H9 (cell line): ENCODE measurements at regions not wholly inside any gene's neighbourhood (a gene's known extent, or its start where the extent isn't known, plus 50 kb on each side); places are given as distances from the start of the nearest gene placed in this dataset.

Experiments
- DNase-seq: peaks from one replicate; pipeline ENCODE4 v3.0.0-alpha.2; 2017
- H2AFZ ChIP-seq: one replicate; pipeline ENCODE4 v1.6.1; 2013; ENCODE audit warnings: mild to moderate bottlenecking, low read length, control low read depth, moderate library complexity
- H2AK5ac ChIP-seq: 2 replicates; pipeline ENCODE4 v1.6.1; 2013; ENCODE audit warnings: low read length, control low read depth, mixed read lengths; ENCODE audit not compliant: insufficient read length
- H2BK120ac ChIP-seq: one replicate; pipeline ENCODE4 v1.6.1; 2013; ENCODE audit warnings: low read depth, mild to moderate bottlenecking, low read length, control low read depth, inconsistent platforms; ENCODE audit not compliant: poor library complexity, severe bottlenecking
- H2BK12ac ChIP-seq: 2 replicates; pipeline ENCODE4 v1.6.1; 2013; ENCODE audit warnings: low read length, control low read depth, mixed read lengths, low read depth; ENCODE audit not compliant: insufficient read length
- H2BK15ac ChIP-seq: 2 replicates; pipeline ENCODE4 v1.6.1; 2013; ENCODE audit warnings: low read depth, low read length, control low read depth
- H2BK20ac ChIP-seq: one replicate; pipeline ENCODE4 v1.6.1; 2013; ENCODE audit warnings: low read depth, mild to moderate bottlenecking, low read length, control low read depth, inconsistent platforms; ENCODE audit not compliant: poor library complexity, severe bottlenecking
- H2BK5ac ChIP-seq: 2 replicates; pipeline ENCODE4 v1.6.1; 2013; ENCODE audit warnings: low read length, control low read depth, mixed read lengths; ENCODE audit not compliant: insufficient read length
- H3K14ac ChIP-seq: 2 replicates; pipeline ENCODE4 v1.6.1; 2013; ENCODE audit warnings: low read length, control low read depth; ENCODE audit not compliant: insufficient read depth
- H3K18ac ChIP-seq: 2 replicates; pipeline ENCODE4 v1.6.1; 2013; ENCODE audit warnings: low read depth, mild to moderate bottlenecking, mixed read lengths, low read length, control low read depth; ENCODE audit not compliant: insufficient read length
- H3K23ac ChIP-seq: 2 replicates; pipeline ENCODE4 v1.6.1; 2013; ENCODE audit warnings: low read length, control low read depth, mixed read lengths, low read depth; ENCODE audit not compliant: insufficient read length
- H3K23me2 ChIP-seq: 2 replicates; pipeline ENCODE4 v1.6.1; 2013; ENCODE audit warnings: low read depth, mild to moderate bottlenecking, mixed read lengths, low read length, control low read depth; ENCODE audit not compliant: insufficient read length, poor library complexity, severe bottlenecking
- H3K27ac ChIP-seq: 2 replicates; pipeline ENCODE4 v1.5.1; 2013; ENCODE audit warnings: low read length, control low read depth, mixed read lengths, low read depth; ENCODE audit not compliant: insufficient read length
- H3K27me3 ChIP-seq: 2 replicates; pipeline ENCODE4 v1.6.1; 2013; ENCODE audit warnings: low read length, control low read depth, inconsistent platforms; ENCODE audit not compliant: insufficient read depth
- H3K4ac ChIP-seq: 2 replicates; pipeline ENCODE4 v1.6.1; 2013; ENCODE audit warnings: low read depth, mild to moderate bottlenecking, control low read depth, inconsistent platforms, low read length, moderate library complexity
- H3K4me1 ChIP-seq: 2 replicates; pipeline ENCODE4 v1.6.1; 2013; ENCODE audit warnings: low read length, control low read depth, inconsistent platforms; ENCODE audit not compliant: insufficient read depth
- H3K4me2 ChIP-seq: 2 replicates; pipeline ENCODE4 v1.6.1; 2013; ENCODE audit warnings: low read length, control low read depth, mixed read lengths; ENCODE audit not compliant: insufficient read length, insufficient read depth
- H3K56ac ChIP-seq: 2 replicates; pipeline ENCODE4 v1.6.1; 2013; ENCODE audit warnings: low read depth, mild to moderate bottlenecking, mixed read lengths, low read length, control low read depth; ENCODE audit not compliant: insufficient read length
- H3K79me1 ChIP-seq: 2 replicates; pipeline ENCODE4 v1.6.1; 2013; ENCODE audit warnings: low read depth, mild to moderate bottlenecking, moderate library complexity, low read length, control low read depth, inconsistent platforms; ENCODE audit not compliant: insufficient read depth, poor library complexity, severe bottlenecking
- H3K79me2 ChIP-seq: 2 replicates; pipeline ENCODE4 v1.6.1; 2013; ENCODE audit warnings: low read length, control low read depth, inconsistent platforms; ENCODE audit not compliant: insufficient read depth
- H3K9ac ChIP-seq: 2 replicates; pipeline ENCODE4 v1.6.1; 2013; ENCODE audit warnings: low read length, control low read depth, mixed read lengths; ENCODE audit not compliant: insufficient read length; ENCODE audit errors: extremely low read depth
- H3K9me3 ChIP-seq: one replicate; pipeline ENCODE4 v1.6.1; 2013; ENCODE audit warnings: low read depth, low read length, inconsistent platforms; ENCODE audit not compliant: control insufficient read depth
- H3T11ph ChIP-seq: one replicate; pipeline ENCODE4 v1.6.1; 2013; ENCODE audit warnings: mild to moderate bottlenecking, low read length, control low read depth, inconsistent platforms
- H4K20me1 ChIP-seq: one replicate; pipeline ENCODE4 v1.6.1; 2013; ENCODE audit not compliant: control insufficient read depth, insufficient read length, insufficient read depth
- H4K5ac ChIP-seq: 2 replicates; pipeline ENCODE4 v1.6.1; 2013; ENCODE audit warnings: low read depth, mild to moderate bottlenecking, mixed read lengths, low read length, control low read depth; ENCODE audit not compliant: insufficient read length
- H4K8ac ChIP-seq: replicated peaks from 2 replicates; pipeline ENCODE4 v1.6.1; 2013; ENCODE audit warnings: low read length, control low read depth, mixed read lengths, low read depth; ENCODE audit not compliant: insufficient read length
- H4K91ac ChIP-seq: 2 replicates; pipeline ENCODE4 v1.6.1; 2013; ENCODE audit warnings: low read depth, mild to moderate bottlenecking, moderate library complexity, mixed read lengths, low read length, control low read depth; ENCODE audit not compliant: insufficient read length
- H3K27ac Mint-ChIP-seq, 3 experiments: 2 replicates in 2 of 3; 3 replicates in 1 of 3; pipeline ENCODE4 v1.8.0; 2020 to 2021; ENCODE audit warnings: mixed read lengths in 3 of 3, mild to moderate bottlenecking in 1 of 3, moderate library complexity in 1 of 3
- H3K27me3 Mint-ChIP-seq: 2 replicates; pipeline ENCODE4 v1.8.0; 2021; ENCODE audit warnings: low read depth, mild to moderate bottlenecking, moderate library complexity, mixed read lengths
- H3K36me3 Mint-ChIP-seq, 3 experiments: 2 replicates in 2 of 3; 3 replicates in 1 of 3; pipeline ENCODE4 v1.8.0; 2020 to 2021; ENCODE audit warnings: low read depth in 3 of 3, mixed read lengths in 3 of 3; ENCODE audit not compliant: insufficient read depth in 1 of 3
- H3K4me1 Mint-ChIP-seq, 2 experiments: 2 replicates each; pipeline ENCODE4 v1.8.0; 2020; ENCODE audit warnings: mixed read lengths in 2 of 2
- H3K4me3 Mint-ChIP-seq, 2 experiments: 2 replicates in 1 of 2; 3 replicates in 1 of 2; pipeline ENCODE4 v1.8.0; 2020 to 2021; ENCODE audit warnings: mild to moderate bottlenecking in 2 of 2, mixed read lengths in 2 of 2, moderate library complexity in 1 of 2
- H3K9me3 Mint-ChIP-seq, 2 experiments: 2 replicates in 1 of 2; 3 replicates in 1 of 2; pipeline ENCODE4 v1.8.0; 2020; ENCODE audit warnings: mild to moderate bottlenecking in 2 of 2, mixed read lengths in 2 of 2, moderate library complexity in 1 of 2
- CTCF ChIP-seq: fragments of 200-600 bp; sonication (generic); conservative IDR thresholded peaks from 3 replicates; pipeline ENCODE4 v1.8.0; 2021; ENCODE audit warnings: antibody characterized with exemption, mild to moderate bottlenecking
- WGBS: extraction: QIAGEN DNeasy Blood & Tissue Kit; methylation state at CpG from one replicate; pipeline ENCODE4 v1.1.7; 2013; ENCODE audit warnings: missing lambda C conversion rate, low lambda C conversion rate, mixed read lengths; ENCODE audit not compliant: insufficient read length; ENCODE audit errors: extremely low coverage; 5-methylcytosine and 5-hydroxymethylcytosine counted together

- no peak overlapping the region for H3K23ac ChIP-seq
- H3K23me2 ChIP-seq = no peaks in the 10 kb centered on the region
- TF ChIP-seq CTCF = no peak
- H3K14ac ChIP-seq = no peak overlapping the region
- no peak overlapping the region for H4K91ac ChIP-seq
- no peak overlapping the region for H2BK5ac ChIP-seq
- H3K27ac Mint-ChIP-seq = no peak overlapping the region
- DNase-seq = no peak
- H3K4me1 Mint-ChIP-seq = 0 out of 4 replicates have a peak, but pooled peaks cover 0 to 3% of the 10 kb centered on the region in 2 experiments
- H4K5ac ChIP-seq = no peak overlapping the region
- H3K79me2 ChIP-seq = no peaks in the 10 kb centered on the region
- H3K4ac ChIP-seq = no peak overlapping the region
- no peaks in the 10 kb centered on the region for H3K9me3 ChIP-seq
- no peak overlapping the region for H4K8ac ChIP-seq
- no peak overlapping the region for H2AFZ ChIP-seq
- no peaks in the 10 kb centered on the region for H3K27me3 ChIP-seq
- no peak overlapping the region for H3K27ac ChIP-seq
- H2AK5ac ChIP-seq = no peak overlapping the region
- no peak overlapping the region for H3K18ac ChIP-seq
- no peaks in the 10 kb centered on the region for H4K20me1 ChIP-seq
- no peak overlapping the region for H3K4me3 Mint-ChIP-seq
- no peaks in the 10 kb centered on the region for H3K27me3 Mint-ChIP-seq
- no CpG with 5 or more reads among the region's 2 CpGs for WGBS
- no peaks in the 10 kb centered on the region for H3K36me3 Mint-ChIP-seq
- no peaks in the 10 kb centered on the region for H3K4me1 ChIP-seq
- H3K56ac ChIP-seq = no peak overlapping the region
- no peak overlapping the region for H3T11ph ChIP-seq
- no peak overlapping the region for H3K4me2 ChIP-seq
- H2BK12ac ChIP-seq = no peak overlapping the region
- H2BK15ac ChIP-seq = no peak overlapping the region
- no peaks in the 10 kb centered on the region for H3K79me1 ChIP-seq
- H3K9ac ChIP-seq = no peak overlapping the region
- no peak overlapping the region for H2BK20ac ChIP-seq
- no peak overlapping the region for H2BK120ac ChIP-seq
- no peaks in the 10 kb centered on the region for H3K9me3 Mint-ChIP-seq
Observed at GRCh38 chr5:167778228-167778627, 513.2 kb upstream of the WWC1 start.
